ENCODE measurements at regions not wholly inside any gene's neighbourhood (a gene's known extent, or its start where the extent isn't known, plus 50 kb on each side); places are given as distances from the start of the nearest gene placed in this dataset.

DNA sequence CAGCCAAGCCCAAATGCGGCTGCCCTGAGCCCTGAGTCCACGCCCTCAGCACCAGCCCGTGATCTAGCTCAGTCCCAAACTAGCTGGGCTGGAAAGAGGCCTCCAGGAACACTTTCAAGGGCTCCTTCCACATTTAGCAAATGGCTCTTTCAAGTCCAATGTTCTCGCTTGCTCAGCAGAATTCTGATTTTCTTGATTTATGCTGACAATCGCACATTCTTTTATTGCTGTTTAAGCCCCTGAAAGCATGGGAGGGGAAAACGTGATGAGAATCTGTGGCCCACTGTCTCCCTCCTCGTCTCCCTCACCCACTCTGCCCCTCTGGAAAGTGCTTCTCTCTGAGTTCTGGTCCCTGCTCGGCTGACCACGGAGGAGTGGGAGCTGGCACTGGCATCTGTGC is 293.8 kb downstream of the FOXL1 start:
- Histone ChIP-seq H3K4me1 (no peaks in the 10 kb centered on the region), H3K4me3 (no peak overlapping the region), H3K27ac (no peak overlapping the region), H3K9me3 (peaks cover 27% of the 10 kb centered on the region), H3K4me2 (no peak overlapping the region)
- CTCF ChIA-PET: no interaction called here
- no peak for ATAC-seq
- 56% methylated on average over 9 of the region's 9 CpGs for WGBS (ENCODE audit: missing lambda C conversion rate)
- TF ChIP-seq NPAS2 (CRISPR knock-in tag; IDR thresholded peaks at IDR 0.05; ENCODE audit: borderline replicate concordance): no peak
- TF ChIP-seq MAFK (IDR thresholded peaks at IDR 0.05; ENCODE audit: partially characterized antibody): peak; percentile 82
- TF ChIP-seq BHLHE40 (IDR thresholded peaks at IDR 0.05; ENCODE audit: low read depth, low read length): no peak
- FAIRE-seq: no peak
- POLR2A ChIA-PET: no interaction called here
- DNase-seq (ENCODE audit: low read depth in 1 of 2, low spot score in 1 of 2): no peak

- FAIRE-seq (no peak), ATAC-seq (no peak), DNase-seq (ENCODE audit: low read depth in 1 of 2, low spot score in 1 of 2) (no peak)
- H3K27ac ChIP-seq: no peak overlapping the region
- H3K4me1 ChIP-seq: no peaks in the 10 kb centered on the region
- 78% methylated on average over 8 of the region's 8 CpGs for WGBS (ENCODE audit: missing lambda C conversion rate)
- POLR2A ChIA-PET: no interaction called here
- H3K4me3 ChIP-seq: no peak overlapping the region
- TF ChIP-seq CHD4 (IDR thresholded peaks at IDR 0.05; ENCODE audit: borderline replicate concordance) (no peak), TFCP2L1 (CRISPR knock-in tag; IDR thresholded peaks at IDR 0.05) (no peak), RFX5 (IDR thresholded peaks at IDR 0.05) (no peak), EP300 (IDR thresholded peaks at IDR 0.05) (no peak), MAFK (IDR thresholded peaks at IDR 0.05; ENCODE audit: partially characterized antibody) (no peak), NPAS2 (CRISPR knock-in tag; IDR thresholded peaks at IDR 0.05; ENCODE audit: borderline replicate concordance) (no peak), KDM1A (IDR thresholded peaks at IDR 0.05; ENCODE audit: low read depth) (no peak), HDAC2 (IDR thresholded peaks at IDR 0.05) (no peak), HOXA7 (CRISPR knock-in tag; IDR thresholded peaks at IDR 0.05) (no peak), PHF8 (IDR thresholded peaks at IDR 0.05; ENCODE audit: borderline replicate concordance, low read depth) (no peak), BCL3 (IDR thresholded peaks at IDR 0.05) (no peak), ZC3H11A (IDR thresholded peaks at IDR 0.05) (no peak), ZFP36 (IDR thresholded peaks at IDR 0.05; ENCODE audit: borderline replicate concordance, partially characterized antibody) (no peak), CHD2 (IDR thresholded peaks at IDR 0.05; ENCODE audit: low read length, partially characterized antibody) (no peak), ZSCAN20 (CRISPR knock-in tag; IDR thresholded peaks at IDR 0.05) (no peak), E2F6 (IDR thresholded peaks at IDR 0.05; ENCODE audit: borderline replicate concordance, low read depth) (no peak), MAZ (IDR thresholded peaks at IDR 0.05; ENCODE audit: borderline replicate concordance, low read depth, low read length) (no peak)
- TF ChIP-seq, protein P1, sequence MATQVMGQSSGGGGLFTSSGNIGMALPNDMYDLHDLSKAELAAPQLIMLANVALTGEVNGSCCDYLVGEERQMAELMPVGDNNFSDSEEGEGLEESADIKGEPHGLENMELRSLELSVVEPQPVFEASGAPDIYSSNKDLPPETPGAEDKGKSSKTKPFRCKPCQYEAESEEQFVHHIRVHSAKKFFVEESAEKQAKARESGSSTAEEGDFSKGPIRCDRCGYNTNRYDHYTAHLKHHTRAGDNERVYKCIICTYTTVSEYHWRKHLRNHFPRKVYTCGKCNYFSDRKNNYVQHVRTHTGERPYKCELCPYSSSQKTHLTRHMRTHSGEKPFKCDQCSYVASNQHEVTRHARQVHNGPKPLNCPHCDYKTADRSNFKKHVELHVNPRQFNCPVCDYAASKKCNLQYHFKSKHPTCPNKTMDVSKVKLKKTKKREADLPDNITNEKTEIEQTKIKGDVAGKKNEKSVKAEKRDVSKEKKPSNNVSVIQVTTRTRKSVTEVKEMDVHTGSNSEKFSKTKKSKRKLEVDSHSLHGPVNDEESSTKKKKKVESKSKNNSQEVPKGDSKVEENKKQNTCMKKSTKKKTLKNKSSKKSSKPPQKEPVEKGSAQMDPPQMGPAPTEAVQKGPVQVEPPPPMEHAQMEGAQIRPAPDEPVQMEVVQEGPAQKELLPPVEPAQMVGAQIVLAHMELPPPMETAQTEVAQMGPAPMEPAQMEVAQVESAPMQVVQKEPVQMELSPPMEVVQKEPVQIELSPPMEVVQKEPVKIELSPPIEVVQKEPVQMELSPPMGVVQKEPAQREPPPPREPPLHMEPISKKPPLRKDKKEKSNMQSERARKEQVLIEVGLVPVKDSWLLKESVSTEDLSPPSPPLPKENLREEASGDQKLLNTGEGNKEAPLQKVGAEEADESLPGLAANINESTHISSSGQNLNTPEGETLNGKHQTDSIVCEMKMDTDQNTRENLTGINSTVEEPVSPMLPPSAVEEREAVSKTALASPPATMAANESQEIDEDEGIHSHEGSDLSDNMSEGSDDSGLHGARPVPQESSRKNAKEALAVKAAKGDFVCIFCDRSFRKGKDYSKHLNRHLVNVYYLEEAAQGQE (IDR thresholded peaks at IDR 0.05): no peak
- TF ChIP-seq, protein P2, sequence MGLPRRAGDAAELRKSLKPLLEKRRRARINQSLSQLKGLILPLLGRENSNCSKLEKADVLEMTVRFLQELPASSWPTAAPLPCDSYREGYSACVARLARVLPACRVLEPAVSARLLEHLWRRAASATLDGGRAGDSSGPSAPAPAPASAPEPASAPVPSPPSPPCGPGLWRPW (IDR thresholded peaks at IDR 0.05): no peak
- TF ChIP-seq, protein P3, sequence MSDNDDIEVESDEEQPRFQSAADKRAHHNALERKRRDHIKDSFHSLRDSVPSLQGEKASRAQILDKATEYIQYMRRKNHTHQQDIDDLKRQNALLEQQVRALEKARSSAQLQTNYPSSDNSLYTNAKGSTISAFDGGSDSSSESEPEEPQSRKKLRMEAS (IDR thresholded peaks at IDR 0.05): no peak
- no peak overlapping the region for H3K4me2 ChIP-seq
- CTCF ChIA-PET: interaction anchor here (1.3 kb wide), 1 partner anchor 84 kb away, joined by 4 read pairs; no protein-coding TSS in a partner anchor
- H3K9me3 ChIP-seq: peaks cover 27% of the 10 kb centered on the region
Measured at GRCh38 chr16:86872833-86873232, 294.5 kb downstream of the FOXL1 start.

Data from A549 (cell line).